ENCODE measurements at regions not wholly inside any gene's neighbourhood (a gene's known extent, or its start where the extent isn't known, plus 50 kb on each side); places are given as distances from the start of the nearest gene placed in this dataset.

DNA sequence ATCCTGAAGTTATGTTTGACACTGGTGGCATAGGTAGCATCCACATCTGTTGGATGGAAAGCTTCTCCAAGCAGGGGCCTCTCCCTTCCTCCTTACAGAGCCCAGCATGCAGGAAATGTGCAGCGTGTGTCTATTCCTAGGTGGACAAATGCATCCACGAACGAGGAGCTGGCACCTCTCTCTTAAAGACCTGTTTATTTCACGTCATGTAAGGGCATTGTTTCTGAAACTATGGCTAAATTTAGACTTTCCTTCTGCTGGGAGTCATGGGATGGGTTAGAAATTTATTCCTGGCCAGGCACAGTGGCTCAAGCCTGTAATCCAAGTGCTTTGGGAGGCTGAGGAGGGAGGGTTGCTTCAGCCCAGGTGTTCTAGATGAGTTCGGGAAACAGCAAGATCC lies 208.4 kb upstream of the SVIL start:
- Histone ChIP-seq H3K4me3 (peak overlapping the region in 4 of 12 donors; percentile 1 to 46 (median 26)), H3K4me1 (peaks cover 0 to 36% (median 5%) of the 10 kb centered on the region in 12 donors), H3K9me3 (peaks cover 0 to 8% (median 0%) of the 10 kb centered on the region in 12 donors), H3K27me3 (no peaks in the 10 kb centered on the region), H3K27ac (peak overlapping the region in 11 of 12 donors; percentile 48 to 93 (median 79)), H3K36me3 (no peaks in the 10 kb centered on the region)
- intact Hi-C loops (cut with DNase I) = loop anchor here in 4 of 10 donors (5.0 to 10.0 kb wide), 4 partner anchors 36 to 458 kb away; no protein-coding TSS in a partner anchor
- peak; percentile 5 to 43 (median 26) for ATAC-seq
- DNase-seq = peak in 1 of 5 donors; percentile 34
- 32 to 45% (median 38%) methylated on average over 5 of the region's 5 CpGs for WGBS, 4 donors
- TF ChIP-seq, protein P1, sequence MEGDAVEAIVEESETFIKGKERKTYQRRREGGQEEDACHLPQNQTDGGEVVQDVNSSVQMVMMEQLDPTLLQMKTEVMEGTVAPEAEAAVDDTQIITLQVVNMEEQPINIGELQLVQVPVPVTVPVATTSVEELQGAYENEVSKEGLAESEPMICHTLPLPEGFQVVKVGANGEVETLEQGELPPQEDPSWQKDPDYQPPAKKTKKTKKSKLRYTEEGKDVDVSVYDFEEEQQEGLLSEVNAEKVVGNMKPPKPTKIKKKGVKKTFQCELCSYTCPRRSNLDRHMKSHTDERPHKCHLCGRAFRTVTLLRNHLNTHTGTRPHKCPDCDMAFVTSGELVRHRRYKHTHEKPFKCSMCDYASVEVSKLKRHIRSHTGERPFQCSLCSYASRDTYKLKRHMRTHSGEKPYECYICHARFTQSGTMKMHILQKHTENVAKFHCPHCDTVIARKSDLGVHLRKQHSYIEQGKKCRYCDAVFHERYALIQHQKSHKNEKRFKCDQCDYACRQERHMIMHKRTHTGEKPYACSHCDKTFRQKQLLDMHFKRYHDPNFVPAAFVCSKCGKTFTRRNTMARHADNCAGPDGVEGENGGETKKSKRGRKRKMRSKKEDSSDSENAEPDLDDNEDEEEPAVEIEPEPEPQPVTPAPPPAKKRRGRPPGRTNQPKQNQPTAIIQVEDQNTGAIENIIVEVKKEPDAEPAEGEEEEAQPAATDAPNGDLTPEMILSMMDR (IDR thresholded peaks at IDR 0.05) = no peak
- TF ChIP-seq POLR2A (IDR thresholded peaks at IDR 0.05) = peak in 1 of 2 donors; percentile 74

DNA sequence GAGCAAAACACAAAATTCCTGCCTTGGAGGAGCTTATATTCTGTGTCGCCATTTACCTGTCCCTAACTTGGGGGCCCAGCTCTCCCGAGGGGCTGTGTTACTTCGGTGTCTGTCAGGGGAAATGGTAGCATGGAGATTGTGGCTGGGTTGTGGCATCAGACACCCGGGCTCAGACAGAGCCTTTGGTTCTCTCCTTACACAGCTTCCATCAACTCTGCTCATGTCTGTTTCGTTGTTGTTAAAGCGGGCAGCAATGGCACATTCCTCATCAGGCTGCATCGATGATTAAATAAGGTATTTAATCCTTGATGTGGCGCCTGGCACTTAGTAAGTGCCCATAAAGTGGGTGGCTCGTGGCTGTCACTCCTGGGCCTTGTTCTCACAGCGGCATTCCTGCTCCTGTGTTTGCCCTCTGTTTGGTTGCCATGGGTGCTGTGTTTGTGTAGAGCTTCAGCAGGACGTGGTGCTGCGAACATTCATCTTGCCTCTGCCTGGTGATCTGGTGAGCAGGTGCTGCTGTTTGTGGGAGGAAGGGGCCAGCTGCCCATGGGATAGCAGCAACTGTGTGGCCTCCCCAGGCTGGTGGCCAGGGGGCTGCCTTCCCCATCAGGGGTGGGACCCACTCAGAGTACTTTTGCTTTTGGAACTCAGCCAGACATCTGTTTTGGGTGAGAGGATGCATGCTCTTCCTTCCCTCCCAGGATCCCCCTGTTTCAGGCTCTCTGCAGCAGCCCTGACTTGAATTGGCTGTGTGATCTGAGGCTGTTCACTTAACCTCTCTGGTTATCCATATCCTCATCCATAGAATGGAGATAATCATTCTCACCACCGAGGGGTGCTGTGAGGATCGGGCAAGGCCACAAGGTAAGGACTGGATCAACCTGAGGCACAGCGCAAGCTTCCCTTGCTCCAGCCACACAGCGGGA lies 207.2 kb upstream of the SVIL start:
- WGBS, 4 donors = 61 to 66% (median 64%) methylated on average over 16 of the region's 16 CpGs
- Histone ChIP-seq H3K4me1 (peaks cover 0 to 42% (median 5%) of the 10 kb centered on the region in 12 donors), H3K9me3 (peaks cover 0 to 8% (median 0%) of the 10 kb centered on the region in 12 donors), H3K36me3 (no peaks in the 10 kb centered on the region), H3K4me3 (peak overlapping the region in 2 of 12 donors; percentile 33 to 46), H3K27ac (peak overlapping the region in 11 of 12 donors; percentile 48 to 93 (median 79)), H3K27me3 (no peaks in the 10 kb centered on the region)
- TF ChIP-seq, protein P1 (IDR thresholded peaks at IDR 0.05) = no peak
- peak in 1 of 2 donors; percentile 70 for TF ChIP-seq POLR2A (IDR thresholded peaks at IDR 0.05)
- ATAC-seq (peak; percentile 85 to 94 (median 90)), DNase-seq (peak in 4 of 5 donors; percentile 75 to 89 (median 82))
- intact Hi-C loops (cut with DNase I) = loop anchor here in 5 of 10 donors (2.0 to 10.0 kb wide), 5 partner anchors 35 to 457 kb away; no protein-coding TSS in a partner anchor

DNA sequence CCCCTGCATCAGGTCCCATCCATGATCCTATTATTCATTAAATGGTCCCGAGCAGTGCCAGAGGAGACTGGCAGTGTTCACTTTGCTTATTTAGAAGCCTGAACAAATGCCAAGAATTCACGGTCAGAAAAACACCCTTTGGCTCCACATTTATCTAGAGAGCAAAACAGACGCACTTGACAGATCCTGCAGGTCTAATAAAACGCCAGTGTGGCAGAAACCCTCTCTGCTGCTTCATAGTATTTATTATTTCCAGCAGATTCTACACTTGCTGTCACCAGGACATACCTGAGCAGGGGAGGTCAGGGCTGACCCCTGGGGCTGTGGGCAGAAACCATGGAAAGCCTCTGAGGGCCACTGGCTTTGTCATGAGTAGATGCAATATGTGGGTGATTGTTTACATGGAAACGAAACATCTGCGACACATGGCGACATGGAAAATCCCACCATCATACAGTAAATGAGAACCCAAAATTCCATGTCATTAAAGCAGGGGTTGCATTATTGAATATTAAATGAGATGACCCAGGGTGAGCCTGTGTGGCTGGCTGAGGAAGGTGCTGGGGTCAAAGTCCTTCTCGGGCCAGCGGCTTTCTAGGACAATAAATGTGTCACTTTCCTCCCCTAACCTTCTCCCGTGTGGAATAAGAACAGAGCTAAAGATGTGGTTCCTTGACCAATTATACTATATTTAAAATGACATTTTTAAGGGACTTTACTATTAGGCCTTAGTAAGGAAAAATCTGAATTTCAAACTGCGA lies 205.9 kb upstream of the SVIL start:
- Histone ChIP-seq H3K4me1 (peaks cover 0 to 54% (median 5%) of the 10 kb centered on the region in 12 donors), H3K9me3 (peaks cover 0 to 8% (median 0%) of the 10 kb centered on the region in 12 donors), H3K36me3 (no peaks in the 10 kb centered on the region), H3K27ac (peak overlapping the region in 10 of 12 donors; percentile 43 to 93 (median 81)), H3K4me3 (no peak overlapping the region), H3K27me3 (no peaks in the 10 kb centered on the region)
- 67 to 77% (median 72%) methylated on average over 11 of the region's 11 CpGs for WGBS, 4 donors
- ATAC-seq (peak; percentile 16 to 43 (median 36)), DNase-seq (no peak)
- intact Hi-C loops (cut with DNase I) = loop anchor here in 5 of 10 donors (2.0 to 10.0 kb wide), 5 partner anchors 33 to 456 kb away; no protein-coding TSS in a partner anchor
- TF ChIP-seq, protein P1 (IDR thresholded peaks at IDR 0.05) = no peak
- no peak for TF ChIP-seq POLR2A (IDR thresholded peaks at IDR 0.05)
